Rectal smooth muscle tissue (tissue), 1 donor: ENCODE measurements at regions not wholly inside any gene's neighbourhood (a gene's known extent, or its start where the extent isn't known, plus 50 kb on each side); places are given as distances from the start of the nearest gene placed in this dataset.

Source experiments
- H3K27ac ChIP-seq: one replicate; pipeline ENCODE4 v1.7.0; 2013; ENCODE audit warnings: low read depth, low read length, inconsistent platforms
- H3K27me3 ChIP-seq: one replicate; pipeline ENCODE4 v1.7.0; 2013; ENCODE audit warnings: low read length; ENCODE audit not compliant: control insufficient read depth, insufficient read depth
- H3K36me3 ChIP-seq: one replicate; pipeline ENCODE4 v1.7.0; 2013; ENCODE audit warnings: low read length; ENCODE audit not compliant: control insufficient read depth, insufficient read depth
- H3K4me1 ChIP-seq: one replicate; pipeline ENCODE4 v1.7.0; 2013; ENCODE audit warnings: low read length; ENCODE audit not compliant: control insufficient read depth, insufficient read depth
- H3K4me3 ChIP-seq: one replicate; pipeline ENCODE4 v1.7.0; 2013; ENCODE audit warnings: low read length
- H3K9ac ChIP-seq: one replicate; pipeline ENCODE4 v1.7.0; 2013; ENCODE audit warnings: low read length

GRCh38 chr13:40114305-40114896, 458.9 kb downstream of the COG6 start:
- Histone ChIP-seq H3K27ac (no peak overlapping the region), H3K36me3 (no peaks in the 10 kb centered on the region), H3K4me3 (no peak overlapping the region), H3K9ac (no peak overlapping the region), H3K27me3 (no peaks in the 10 kb centered on the region), H3K4me1 (no peaks in the 10 kb centered on the region)

- Histone ChIP-seq H3K27ac (no peak overlapping the region), H3K4me3 (no peak overlapping the region), H3K9ac (no peak overlapping the region), H3K4me1 (no peaks in the 10 kb centered on the region), H3K27me3 (no peaks in the 10 kb centered on the region), H3K36me3 (no peaks in the 10 kb centered on the region)
These were observed 460.0 kb downstream of the COG6 start for GRCh38 chr13:40115426-40115825.

- no peak overlapping the region for H3K9ac ChIP-seq
- no peak overlapping the region for H3K27ac ChIP-seq
- H3K4me3 ChIP-seq = no peak overlapping the region
- no peaks in the 10 kb centered on the region for H3K36me3 ChIP-seq
- H3K4me1 ChIP-seq = no peaks in the 10 kb centered on the region
- H3K27me3 ChIP-seq = no peaks in the 10 kb centered on the region
These were observed 460.5 kb downstream of the COG6 start for GRCh38 chr13:40116008-40116407.

GRCh38 chr13:40118337-40118736, 462.9 kb downstream of the COG6 start:
- H3K27ac ChIP-seq = no peak overlapping the region
- no peak overlapping the region for H3K4me3 ChIP-seq
- H3K36me3 ChIP-seq = no peaks in the 10 kb centered on the region
- H3K9ac ChIP-seq = no peak overlapping the region
- H3K27me3 ChIP-seq = no peaks in the 10 kb centered on the region
- H3K4me1 ChIP-seq = no peaks in the 10 kb centered on the region

GRCh38 chr13:40119852-40120251, 464.4 kb downstream of the COG6 start:
- no peaks in the 10 kb centered on the region for H3K27me3 ChIP-seq
- H3K9ac ChIP-seq = no peak overlapping the region
- H3K27ac ChIP-seq = no peak overlapping the region
- H3K36me3 ChIP-seq = no peaks in the 10 kb centered on the region
- H3K4me1 ChIP-seq = no peaks in the 10 kb centered on the region
- no peak overlapping the region for H3K4me3 ChIP-seq

GRCh38 chr13:40120288-40120687, 464.8 kb downstream of the COG6 start:
- Histone ChIP-seq H3K27me3 (no peaks in the 10 kb centered on the region), H3K4me1 (no peaks in the 10 kb centered on the region), H3K4me3 (no peak overlapping the region), H3K27ac (peak overlapping the region; percentile 24), H3K9ac (no peak overlapping the region), H3K36me3 (no peaks in the 10 kb centered on the region)

GRCh38 chr13:40120781-40121180, 465.3 kb downstream of the COG6 start:
- Histone ChIP-seq H3K9ac (no peak overlapping the region), H3K4me1 (no peaks in the 10 kb centered on the region), H3K36me3 (no peaks in the 10 kb centered on the region), H3K27me3 (no peaks in the 10 kb centered on the region), H3K4me3 (no peak overlapping the region), H3K27ac (peak overlapping the region; percentile 24)

- Histone ChIP-seq H3K9ac (no peak overlapping the region), H3K4me3 (no peak overlapping the region), H3K4me1 (no peaks in the 10 kb centered on the region), H3K27me3 (no peaks in the 10 kb centered on the region), H3K36me3 (no peaks in the 10 kb centered on the region), H3K27ac (no peak overlapping the region)
These were observed 466.3 kb downstream of the COG6 start for GRCh38 chr13:40121722-40122121.

GRCh38 chr13:40123962-40124632, 468.6 kb downstream of the COG6 start:
- no peak overlapping the region for H3K4me3 ChIP-seq
- H3K27me3 ChIP-seq = no peaks in the 10 kb centered on the region
- no peak overlapping the region for H3K9ac ChIP-seq
- H3K4me1 ChIP-seq = no peaks in the 10 kb centered on the region
- H3K36me3 ChIP-seq = no peaks in the 10 kb centered on the region
- no peak overlapping the region for H3K27ac ChIP-seq

- Histone ChIP-seq H3K4me3 (no peak overlapping the region), H3K27ac (no peak overlapping the region), H3K4me1 (no peaks in the 10 kb centered on the region), H3K9ac (no peak overlapping the region), H3K36me3 (no peaks in the 10 kb centered on the region), H3K27me3 (no peaks in the 10 kb centered on the region)
These were observed 469.2 kb downstream of the COG6 start for GRCh38 chr13:40124633-40125015.

- Histone ChIP-seq H3K27me3 (no peaks in the 10 kb centered on the region), H3K4me1 (no peaks in the 10 kb centered on the region), H3K4me3 (no peak overlapping the region), H3K27ac (no peak overlapping the region), H3K36me3 (no peaks in the 10 kb centered on the region), H3K9ac (no peak overlapping the region)
These were observed 469.9 kb downstream of the COG6 start for GRCh38 chr13:40125336-40125735.

GRCh38 chr13:40126306-40127085, 471.0 kb downstream of the COG6 start:
- Histone ChIP-seq H3K36me3 (no peaks in the 10 kb centered on the region), H3K9ac (no peak overlapping the region), H3K4me3 (no peak overlapping the region), H3K27ac (no peak overlapping the region), H3K4me1 (no peaks in the 10 kb centered on the region), H3K27me3 (no peaks in the 10 kb centered on the region)
